Transverse colon (tissue), 3 donors: ENCODE measurements at regions not wholly inside any gene's neighbourhood (a gene's known extent, or its start where the extent isn't known, plus 50 kb on each side); places are given as distances from the start of the nearest gene placed in this dataset.

Experiments
- EP300 ChIP-seq: sonication (generic); formaldehyde crosslinking; IDR thresholded peaks from one replicate; pipeline ENCODE4 v1.6.1; 2017; ENCODE audit warnings: antibody characterized with exemption, low read depth
- TF ChIP-seq, protein P1 (sequence below), 5 experiments: fragments of 200-600 bp in 3 of 5; fragments of 450-650 bp in 2 of 5; sonication (generic) in 3 of 5; IDR thresholded peaks; 1 replicate in 2 of 5; 2 replicates in 3 of 5; pipeline ENCODE4 v1.5.1; 2016 to 2017; ENCODE audit warnings: antibody characterized with exemption in 5 of 5, inconsistent platforms in 3 of 5, mild to moderate bottlenecking in 2 of 5, moderate library complexity in 1 of 5

DNA sequence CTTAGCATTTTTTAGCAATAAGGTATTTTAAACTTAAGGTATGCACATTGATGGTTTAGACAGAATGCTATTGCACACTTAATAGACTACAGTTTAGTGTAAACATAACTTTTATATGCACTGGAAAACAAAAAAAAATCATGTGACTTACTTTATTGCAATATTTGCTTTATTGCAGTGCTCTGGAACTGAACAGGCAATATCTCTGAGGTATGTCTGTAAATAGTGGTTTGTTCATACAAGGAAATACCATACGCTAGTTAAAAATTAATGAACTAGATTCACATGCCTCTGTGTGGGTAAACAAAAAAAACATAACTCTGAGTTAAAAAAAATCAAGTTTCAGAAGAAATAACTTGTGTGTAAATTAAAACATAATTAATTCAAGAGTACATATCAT is 479.0 kb upstream of the MKI67 start:
- no peak for TF ChIP-seq EP300
- TF ChIP-seq, protein P1, sequence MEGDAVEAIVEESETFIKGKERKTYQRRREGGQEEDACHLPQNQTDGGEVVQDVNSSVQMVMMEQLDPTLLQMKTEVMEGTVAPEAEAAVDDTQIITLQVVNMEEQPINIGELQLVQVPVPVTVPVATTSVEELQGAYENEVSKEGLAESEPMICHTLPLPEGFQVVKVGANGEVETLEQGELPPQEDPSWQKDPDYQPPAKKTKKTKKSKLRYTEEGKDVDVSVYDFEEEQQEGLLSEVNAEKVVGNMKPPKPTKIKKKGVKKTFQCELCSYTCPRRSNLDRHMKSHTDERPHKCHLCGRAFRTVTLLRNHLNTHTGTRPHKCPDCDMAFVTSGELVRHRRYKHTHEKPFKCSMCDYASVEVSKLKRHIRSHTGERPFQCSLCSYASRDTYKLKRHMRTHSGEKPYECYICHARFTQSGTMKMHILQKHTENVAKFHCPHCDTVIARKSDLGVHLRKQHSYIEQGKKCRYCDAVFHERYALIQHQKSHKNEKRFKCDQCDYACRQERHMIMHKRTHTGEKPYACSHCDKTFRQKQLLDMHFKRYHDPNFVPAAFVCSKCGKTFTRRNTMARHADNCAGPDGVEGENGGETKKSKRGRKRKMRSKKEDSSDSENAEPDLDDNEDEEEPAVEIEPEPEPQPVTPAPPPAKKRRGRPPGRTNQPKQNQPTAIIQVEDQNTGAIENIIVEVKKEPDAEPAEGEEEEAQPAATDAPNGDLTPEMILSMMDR (IDR thresholded peaks at IDR 0.05): no peak
